ENCODE measurements at regions not wholly inside any gene's neighbourhood (a gene's known extent, or its start where the extent isn't known, plus 50 kb on each side); places are given as distances from the start of the nearest gene placed in this dataset.

GRCh38 chr10:8224591-8224990, 170.1 kb downstream of the GATA3 start:
- no peak overlapping the region for H3K4me3 ChIP-seq (ENCODE audit: low read depth, low read length)
- no peaks in the 10 kb centered on the region for H3K27me3 ChIP-seq (ENCODE audit: control insufficient read depth, insufficient read depth, low read length)
- POLR2A ChIA-PET = no interaction called here
- H3K27ac ChIP-seq (ENCODE audit: low read depth, low read length) = no peak overlapping the region
- no peak for DNase-seq (ENCODE audit: low read depth, low spot score)
- H3K9me3 ChIP-seq (ENCODE audit: control insufficient read depth, insufficient read depth, low read length) = peaks cover 13% of the 10 kb centered on the region
- no peak for TF ChIP-seq CTCF (IDR thresholded peaks at IDR 0.05; ENCODE audit: low read depth, low read length)
- CTCF ChIA-PET = no interaction called here

GRCh38 chr10:8225187-8225586, 170.7 kb downstream of the GATA3 start:
- CTCF ChIA-PET = no interaction called here

GRCh38 chr10:8227246-8227645, 172.8 kb downstream of the GATA3 start:
- no peak for DNase-seq (ENCODE audit: low read depth, low spot score)
- no peaks in the 10 kb centered on the region for H3K27me3 ChIP-seq (ENCODE audit: control insufficient read depth, insufficient read depth, low read length)
- H3K27ac ChIP-seq (ENCODE audit: low read depth, low read length) = no peak overlapping the region
- POLR2A ChIA-PET = no interaction called here
- no peak overlapping the region for H3K4me3 ChIP-seq (ENCODE audit: low read depth, low read length)
- H3K9me3 ChIP-seq (ENCODE audit: control insufficient read depth, insufficient read depth, low read length) = peaks cover 17% of the 10 kb centered on the region
- no peak for TF ChIP-seq CTCF (IDR thresholded peaks at IDR 0.05; ENCODE audit: low read depth, low read length)
- CTCF ChIA-PET = no interaction called here

More at GRCh38 chr10:8225187-8225586, 170.7 kb downstream of the GATA3 start:
- TF ChIP-seq CTCF (IDR thresholded peaks at IDR 0.05; ENCODE audit: low read depth, low read length) = no peak
- no peak for DNase-seq (ENCODE audit: low read depth, low spot score)
- H3K9me3 ChIP-seq (ENCODE audit: control insufficient read depth, insufficient read depth, low read length) = peaks cover 13% of the 10 kb centered on the region
- POLR2A ChIA-PET = no interaction called here
- H3K27me3 ChIP-seq (ENCODE audit: control insufficient read depth, insufficient read depth, low read length) = no peaks in the 10 kb centered on the region
- H3K4me3 ChIP-seq (ENCODE audit: low read depth, low read length) = no peak overlapping the region
- H3K27ac ChIP-seq (ENCODE audit: low read depth, low read length) = no peak overlapping the region

- ChIA-PET POLR2A (no interaction called here), CTCF (no interaction called here)
- peaks cover 17% of the 10 kb centered on the region for H3K9me3 ChIP-seq (ENCODE audit: control insufficient read depth, insufficient read depth, low read length)
- no peak for DNase-seq (ENCODE audit: low read depth, low spot score)
- no peak overlapping the region for H3K4me3 ChIP-seq (ENCODE audit: low read depth, low read length)
- no peaks in the 10 kb centered on the region for H3K27me3 ChIP-seq (ENCODE audit: control insufficient read depth, insufficient read depth, low read length)
- H3K27ac ChIP-seq (ENCODE audit: low read depth, low read length) = no peak overlapping the region
- TF ChIP-seq CTCF (IDR thresholded peaks at IDR 0.05; ENCODE audit: low read depth, low read length) = no peak
Observed at GRCh38 chr10:8229153-8229552, 174.7 kb downstream of the GATA3 start.

- DNase-seq (ENCODE audit: low read depth, low spot score) = no peak
- Histone ChIP-seq H3K27me3 (ENCODE audit: control insufficient read depth, insufficient read depth, low read length) (no peaks in the 10 kb centered on the region), H3K4me3 (ENCODE audit: low read depth, low read length) (no peak overlapping the region), H3K27ac (ENCODE audit: low read depth, low read length) (no peak overlapping the region), H3K9me3 (ENCODE audit: control insufficient read depth, insufficient read depth, low read length) (peaks cover 15% of the 10 kb centered on the region)
- POLR2A ChIA-PET = no interaction called here
- no peak for TF ChIP-seq CTCF (IDR thresholded peaks at IDR 0.05; ENCODE audit: low read depth, low read length)
- CTCF ChIA-PET = no interaction called here
Observed at GRCh38 chr10:8230902-8231301, 176.4 kb downstream of the GATA3 start.

All from AG04450 (cell line).